K562 (cell line): ENCODE measurements at regions not wholly inside any gene's neighbourhood (a gene's known extent, or its start where the extent isn't known, plus 50 kb on each side); places are given as distances from the start of the nearest gene placed in this dataset.
"Not testable (repeated sequence)": the region's sequence is repeated elsewhere in the genome, so short reads cannot be mapped to it uniquely, and the experiment has no call there.

Source experiments
- CTCF ChIP-seq, 3 experiments: IDR thresholded peaks in 2 of 3; conservative IDR thresholded peaks in 1 of 3; 2 replicates each; pipeline ENCODE4 v1.5.1; 2011 to 2012; ENCODE audit warnings: low read length in 3 of 3, mild to moderate bottlenecking in 3 of 3, control low read depth in 2 of 3, improper control_type of control experiment in 1 of 3, inconsistent platforms in 1 of 3, low read depth in 1 of 3, mixed read lengths in 1 of 3, moderate library complexity in 1 of 3; ENCODE audit not compliant: insufficient read depth in 2 of 3
- HDAC1 ChIP-seq, 2 experiments: fragments of 450-650 bp; IDR thresholded peaks; 2 replicates each; pipeline ENCODE4 v1.6.1; 2016 to 2017; ENCODE audit warnings: inconsistent platforms in 1 of 2, mild to moderate bottlenecking in 1 of 2, moderate library complexity in 1 of 2
- MEIS2 ChIP-seq: fragments of 450-650 bp; IDR thresholded peaks from 2 replicates; pipeline ENCODE4 v1.6.1; 2014; ENCODE audit warnings: mild to moderate bottlenecking; ENCODE audit not compliant: partially characterized antibody
- PCBP2 ChIP-seq: fragments of 200-400 bp; formaldehyde crosslinking; IDR thresholded peaks from 2 replicates; pipeline ENCODE4 v1.6.1; 2018; ENCODE audit warnings: low read length, low read depth, mild to moderate bottlenecking, moderate library complexity; ENCODE audit not compliant: poor library complexity, severe bottlenecking
- POLR2AphosphoS2 ChIP-seq: IDR thresholded peaks from 2 replicates; pipeline ENCODE4 v1.6.1; 2012; ENCODE audit warnings: low read length, improper control_type of control experiment
- SMARCC2 ChIP-seq: fragments of 450-650 bp; IDR thresholded peaks from 2 replicates; pipeline ENCODE4 v1.6.1; 2017; ENCODE audit warnings: antibody characterized with exemption, moderate library complexity, mild to moderate bottlenecking, low read depth
- SP2 ChIP-seq: IDR thresholded peaks from 2 replicates; pipeline ENCODE4 v1.6.1; 2011; ENCODE audit warnings: mild to moderate bottlenecking, low read depth, low read length, moderate library complexity; ENCODE audit not compliant: poor library complexity, severe bottlenecking; ENCODE audit errors: extremely low read depth
- TEAD4 ChIP-seq, 2 experiments: sonication (generic) in 1 of 2; formaldehyde crosslinking in 1 of 2; IDR thresholded peaks; 2 replicates each; pipeline versions ENCODE4 v1.6.1 to v1.8.0; 2012 to 2022; ENCODE audit warnings: borderline replicate concordance in 1 of 2, inconsistent platforms in 1 of 2, low read length in 1 of 2, mild to moderate bottlenecking in 1 of 2, missing genetic modification reagents in 1 of 2
- ZNF699 ChIP-seq: fragments of 250-450 bp; sonication (Bioruptor Pico); IDR thresholded peaks from 2 replicates; pipeline ENCODE4 v1.8.0; 2021; ENCODE audit warnings: mild to moderate bottlenecking, moderate library complexity; ENCODE audit not compliant: insufficient replicate concordance
- TF ChIP-seq, protein P1 (sequence below): fragments of 450-650 bp; IDR thresholded peaks from 2 replicates; pipeline ENCODE4 v1.6.1; 2017; ENCODE audit warnings: antibody characterized with exemption, mild to moderate bottlenecking

- not testable (repeated sequence) for TF ChIP-seq CTCF (IDR thresholded peaks at IDR 0.05 in 2 of 3, conservative IDR thresholded peaks at IDR 0.05 in 1 of 3; ENCODE audit: insufficient read depth in 2 of 3, low read depth in 1 of 3, low read length in 3 of 3); MEIS2; POLR2AphosphoS2; TEAD4 (IDR thresholded peaks at IDR 0.05; ENCODE audit: low read length); TEAD4 (CRISPR knock-in tag; IDR thresholded peaks at IDR 0.05; ENCODE audit: borderline replicate concordance); HDAC1 (IDR thresholded peaks at IDR 0.05); PCBP2; SMARCC2; ZNF699 (CRISPR knock-in tag); SP2
- TF ChIP-seq, protein P1, sequence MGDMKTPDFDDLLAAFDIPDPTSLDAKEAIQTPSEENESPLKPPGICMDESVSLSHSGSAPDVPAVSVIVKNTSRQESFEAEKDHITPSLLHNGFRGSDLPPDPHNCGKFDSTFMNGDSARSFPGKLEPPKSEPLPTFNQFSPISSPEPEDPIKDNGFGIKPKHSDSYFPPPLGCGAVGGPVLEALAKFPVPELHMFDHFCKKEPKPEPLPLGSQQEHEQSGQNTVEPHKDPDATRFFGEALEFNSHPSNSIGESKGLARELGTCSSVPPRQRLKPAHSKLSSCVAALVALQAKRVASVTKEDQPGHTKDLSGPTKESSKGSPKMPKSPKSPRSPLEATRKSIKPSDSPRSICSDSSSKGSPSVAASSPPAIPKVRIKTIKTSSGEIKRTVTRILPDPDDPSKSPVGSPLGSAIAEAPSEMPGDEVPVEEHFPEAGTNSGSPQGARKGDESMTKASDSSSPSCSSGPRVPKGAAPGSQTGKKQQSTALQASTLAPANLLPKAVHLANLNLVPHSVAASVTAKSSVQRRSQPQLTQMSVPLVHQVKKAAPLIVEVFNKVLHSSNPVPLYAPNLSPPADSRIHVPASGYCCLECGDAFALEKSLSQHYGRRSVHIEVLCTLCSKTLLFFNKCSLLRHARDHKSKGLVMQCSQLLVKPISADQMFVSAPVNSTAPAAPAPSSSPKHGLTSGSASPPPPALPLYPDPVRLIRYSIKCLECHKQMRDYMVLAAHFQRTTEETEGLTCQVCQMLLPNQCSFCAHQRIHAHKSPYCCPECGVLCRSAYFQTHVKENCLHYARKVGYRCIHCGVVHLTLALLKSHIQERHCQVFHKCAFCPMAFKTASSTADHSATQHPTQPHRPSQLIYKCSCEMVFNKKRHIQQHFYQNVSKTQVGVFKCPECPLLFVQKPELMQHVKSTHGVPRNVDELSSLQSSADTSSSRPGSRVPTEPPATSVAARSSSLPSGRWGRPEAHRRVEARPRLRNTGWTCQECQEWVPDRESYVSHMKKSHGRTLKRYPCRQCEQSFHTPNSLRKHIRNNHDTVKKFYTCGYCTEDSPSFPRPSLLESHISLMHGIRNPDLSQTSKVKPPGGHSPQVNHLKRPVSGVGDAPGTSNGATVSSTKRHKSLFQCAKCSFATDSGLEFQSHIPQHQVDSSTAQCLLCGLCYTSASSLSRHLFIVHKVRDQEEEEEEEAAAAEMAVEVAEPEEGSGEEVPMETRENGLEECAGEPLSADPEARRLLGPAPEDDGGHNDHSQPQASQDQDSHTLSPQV = not testable (repeated sequence)
Observed at GRCh38 chr4:137868067-137868466, 335.8 kb upstream of the PCDH18 start.
